HL-60 (cell line): ENCODE measurements at regions not wholly inside any gene's neighbourhood (a gene's known extent, or its start where the extent isn't known, plus 50 kb on each side); places are given as distances from the start of the nearest gene placed in this dataset.

Experiments
- DNase-seq, 2 experiments: peaks; one replicate each; pipeline ENCODE4 v3.0.0-alpha.2; 2010 to 2020; ENCODE audit warnings: low read depth in 1 of 2, low spot score in 1 of 2
- H3K27ac ChIP-seq: fragments of 250-450 bp; sonication (Bioruptor Pico); replicated peaks from 2 replicates; pipeline ENCODE4 v1.5.1; 2020; ENCODE audit warnings: mild to moderate bottlenecking, moderate library complexity
- H3K27me3 ChIP-seq: fragments of 250-450 bp; sonication (Bioruptor Pico); 2 replicates; pipeline ENCODE4 v1.5.1; 2021; ENCODE audit warnings: mild to moderate bottlenecking, moderate library complexity; ENCODE audit not compliant: insufficient read depth, poor library complexity, severe bottlenecking
- H3K4me3 ChIP-seq: replicated peaks from 2 replicates; pipeline ENCODE4 v1.5.1; 2011; ENCODE audit warnings: mild to moderate bottlenecking, control low read depth, low read length; ENCODE audit not compliant: insufficient read depth
- GABPA ChIP-seq: IDR thresholded peaks from 2 replicates; pipeline ENCODE4 v1.6.1; 2012; ENCODE audit warnings: low read depth
- POLR2AphosphoS5 ChIP-seq: IDR thresholded peaks from 2 replicates; pipeline ENCODE4 v1.6.1; 2012; ENCODE audit warnings: low read depth
- SPI1 ChIP-seq: IDR thresholded peaks from 2 replicates; pipeline ENCODE4 v1.6.1; 2012; ENCODE audit warnings: low read depth, mild to moderate bottlenecking, borderline replicate concordance
- TF ChIP-seq, protein P1 (sequence below): IDR thresholded peaks from one replicate; pipeline ENCODE4 v1.5.1; 2011; ENCODE audit warnings: low read length, control low read depth, inconsistent platforms; ENCODE audit not compliant: insufficient read depth
- TF ChIP-seq, protein P2 (sequence below): IDR thresholded peaks from 2 replicates; pipeline ENCODE4 v1.6.1; 2012; ENCODE audit warnings: low read depth; ENCODE audit not compliant: insufficient replicate concordance

DNA sequence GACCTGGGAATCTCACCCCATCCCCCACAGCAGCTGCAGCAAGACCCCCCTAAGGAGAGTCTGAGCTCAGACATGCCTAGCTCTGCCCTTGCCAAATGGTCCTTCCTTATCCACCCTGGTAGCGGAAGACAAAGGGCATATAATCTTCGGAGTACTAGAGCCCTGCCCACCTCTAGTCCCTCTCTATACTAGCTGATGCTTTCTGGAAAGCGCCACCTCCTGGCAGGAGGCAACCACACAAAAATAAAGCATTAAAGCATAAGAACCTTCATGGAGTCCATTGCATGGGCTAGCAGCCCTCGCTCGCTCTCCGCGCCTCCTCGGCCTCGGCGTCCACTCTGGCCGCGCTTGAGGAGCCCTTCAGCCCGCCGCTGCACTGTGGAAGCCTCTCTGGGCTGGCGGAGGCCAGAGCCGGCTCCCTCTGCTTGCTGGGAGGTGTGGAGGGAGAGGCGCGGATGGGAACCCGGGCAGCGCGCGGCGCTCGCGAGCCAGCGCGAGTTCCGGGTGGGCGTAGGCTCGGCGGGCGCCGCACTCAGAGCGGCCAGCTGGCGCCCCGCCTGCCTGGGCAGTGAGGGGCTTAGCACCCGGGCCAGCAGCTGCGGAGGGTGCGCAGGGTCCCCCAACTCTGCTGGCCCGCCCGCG, 941.2 kb downstream of the SUCLG1 start:
- no peak for TF ChIP-seq GABPA
- TF ChIP-seq POLR2AphosphoS5: no peak
- no peak for TF ChIP-seq SPI1
- TF ChIP-seq, protein P1, sequence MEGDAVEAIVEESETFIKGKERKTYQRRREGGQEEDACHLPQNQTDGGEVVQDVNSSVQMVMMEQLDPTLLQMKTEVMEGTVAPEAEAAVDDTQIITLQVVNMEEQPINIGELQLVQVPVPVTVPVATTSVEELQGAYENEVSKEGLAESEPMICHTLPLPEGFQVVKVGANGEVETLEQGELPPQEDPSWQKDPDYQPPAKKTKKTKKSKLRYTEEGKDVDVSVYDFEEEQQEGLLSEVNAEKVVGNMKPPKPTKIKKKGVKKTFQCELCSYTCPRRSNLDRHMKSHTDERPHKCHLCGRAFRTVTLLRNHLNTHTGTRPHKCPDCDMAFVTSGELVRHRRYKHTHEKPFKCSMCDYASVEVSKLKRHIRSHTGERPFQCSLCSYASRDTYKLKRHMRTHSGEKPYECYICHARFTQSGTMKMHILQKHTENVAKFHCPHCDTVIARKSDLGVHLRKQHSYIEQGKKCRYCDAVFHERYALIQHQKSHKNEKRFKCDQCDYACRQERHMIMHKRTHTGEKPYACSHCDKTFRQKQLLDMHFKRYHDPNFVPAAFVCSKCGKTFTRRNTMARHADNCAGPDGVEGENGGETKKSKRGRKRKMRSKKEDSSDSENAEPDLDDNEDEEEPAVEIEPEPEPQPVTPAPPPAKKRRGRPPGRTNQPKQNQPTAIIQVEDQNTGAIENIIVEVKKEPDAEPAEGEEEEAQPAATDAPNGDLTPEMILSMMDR: no peak
- TF ChIP-seq, protein P2, sequence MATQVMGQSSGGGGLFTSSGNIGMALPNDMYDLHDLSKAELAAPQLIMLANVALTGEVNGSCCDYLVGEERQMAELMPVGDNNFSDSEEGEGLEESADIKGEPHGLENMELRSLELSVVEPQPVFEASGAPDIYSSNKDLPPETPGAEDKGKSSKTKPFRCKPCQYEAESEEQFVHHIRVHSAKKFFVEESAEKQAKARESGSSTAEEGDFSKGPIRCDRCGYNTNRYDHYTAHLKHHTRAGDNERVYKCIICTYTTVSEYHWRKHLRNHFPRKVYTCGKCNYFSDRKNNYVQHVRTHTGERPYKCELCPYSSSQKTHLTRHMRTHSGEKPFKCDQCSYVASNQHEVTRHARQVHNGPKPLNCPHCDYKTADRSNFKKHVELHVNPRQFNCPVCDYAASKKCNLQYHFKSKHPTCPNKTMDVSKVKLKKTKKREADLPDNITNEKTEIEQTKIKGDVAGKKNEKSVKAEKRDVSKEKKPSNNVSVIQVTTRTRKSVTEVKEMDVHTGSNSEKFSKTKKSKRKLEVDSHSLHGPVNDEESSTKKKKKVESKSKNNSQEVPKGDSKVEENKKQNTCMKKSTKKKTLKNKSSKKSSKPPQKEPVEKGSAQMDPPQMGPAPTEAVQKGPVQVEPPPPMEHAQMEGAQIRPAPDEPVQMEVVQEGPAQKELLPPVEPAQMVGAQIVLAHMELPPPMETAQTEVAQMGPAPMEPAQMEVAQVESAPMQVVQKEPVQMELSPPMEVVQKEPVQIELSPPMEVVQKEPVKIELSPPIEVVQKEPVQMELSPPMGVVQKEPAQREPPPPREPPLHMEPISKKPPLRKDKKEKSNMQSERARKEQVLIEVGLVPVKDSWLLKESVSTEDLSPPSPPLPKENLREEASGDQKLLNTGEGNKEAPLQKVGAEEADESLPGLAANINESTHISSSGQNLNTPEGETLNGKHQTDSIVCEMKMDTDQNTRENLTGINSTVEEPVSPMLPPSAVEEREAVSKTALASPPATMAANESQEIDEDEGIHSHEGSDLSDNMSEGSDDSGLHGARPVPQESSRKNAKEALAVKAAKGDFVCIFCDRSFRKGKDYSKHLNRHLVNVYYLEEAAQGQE: no peak
- DNase-seq: no peak
- no peaks in the 10 kb centered on the region for H3K27me3 ChIP-seq
- H3K4me3 ChIP-seq: no peak overlapping the region
- no peak overlapping the region for H3K27ac ChIP-seq

DNA sequence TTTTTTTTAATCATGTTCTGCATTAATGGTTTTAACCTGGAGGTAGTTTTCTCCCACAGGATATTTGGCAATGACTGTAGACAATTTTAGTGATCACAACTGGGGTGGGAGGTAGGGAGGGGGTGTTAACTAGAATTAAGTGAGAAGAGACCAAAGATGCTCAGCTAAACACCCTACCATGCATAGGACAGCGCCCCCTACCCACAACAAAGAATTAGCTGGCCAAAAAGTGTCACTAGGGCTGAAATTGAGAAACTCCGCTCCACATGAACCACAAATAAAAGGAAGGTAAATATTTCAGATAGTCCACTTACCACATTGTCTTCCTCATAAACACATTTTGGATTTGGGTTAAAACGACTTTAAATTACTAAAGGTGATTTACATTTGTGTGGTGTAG, 942.6 kb downstream of the SUCLG1 start:
- DNase-seq: no peak
- no peaks in the 10 kb centered on the region for H3K27me3 ChIP-seq
- H3K27ac ChIP-seq: no peak overlapping the region
- no peak overlapping the region for H3K4me3 ChIP-seq
- no peak for TF ChIP-seq POLR2AphosphoS5
- TF ChIP-seq, protein P2: no peak

DNA sequence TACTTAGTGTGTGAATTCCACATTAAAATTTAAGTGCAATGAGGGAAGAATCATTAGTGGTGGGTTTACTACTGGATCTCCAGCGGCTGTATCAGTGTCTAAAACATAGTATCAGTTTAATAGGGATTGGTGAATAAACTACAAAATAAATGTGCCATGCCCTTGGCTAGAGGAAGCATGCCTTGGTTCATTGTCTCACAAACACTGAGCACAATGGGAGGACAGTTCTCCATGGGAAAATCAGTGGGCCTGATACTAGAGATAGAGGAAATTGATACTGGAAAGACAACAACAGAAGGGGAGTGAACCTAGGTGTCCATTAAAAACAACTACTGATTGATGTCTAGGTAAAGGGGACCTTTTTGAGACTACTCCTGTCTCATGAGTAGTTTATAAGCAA, 971.6 kb downstream of the SUCLG1 start:
- Histone ChIP-seq H3K27ac (no peak overlapping the region), H3K4me3 (no peak overlapping the region), H3K27me3 (no peaks in the 10 kb centered on the region)
- DNase-seq: no peak
- no peak for TF ChIP-seq POLR2AphosphoS5
- TF ChIP-seq SPI1: no peak
- TF ChIP-seq GABPA: no peak
- TF ChIP-seq, protein P2: no peak
- TF ChIP-seq, protein P1: no peak
